GM21528 (cell line): ENCODE measurements at regions not wholly inside any gene's neighbourhood (a gene's known extent, or its start where the extent isn't known, plus 50 kb on each side); places are given as distances from the start of the nearest gene placed in this dataset.

Source experiments
- ATAC-seq: cut with Tn5 transposase; IDR thresholded peaks from one replicate; pipeline ENCODE4 v1.9.1; 2021; ENCODE audit warnings: mild to moderate bottlenecking, moderate library complexity; ENCODE audit not compliant: unreplicated experiment, low FRiP score

GRCh38 chr17:69761767-69762321, 313.2 kb upstream of the KCNJ16 start:
- ATAC-seq, result no peak

GRCh38 chr17:69762359-69762758, 312.7 kb upstream of the KCNJ16 start:
- no peak for ATAC-seq

DNA sequence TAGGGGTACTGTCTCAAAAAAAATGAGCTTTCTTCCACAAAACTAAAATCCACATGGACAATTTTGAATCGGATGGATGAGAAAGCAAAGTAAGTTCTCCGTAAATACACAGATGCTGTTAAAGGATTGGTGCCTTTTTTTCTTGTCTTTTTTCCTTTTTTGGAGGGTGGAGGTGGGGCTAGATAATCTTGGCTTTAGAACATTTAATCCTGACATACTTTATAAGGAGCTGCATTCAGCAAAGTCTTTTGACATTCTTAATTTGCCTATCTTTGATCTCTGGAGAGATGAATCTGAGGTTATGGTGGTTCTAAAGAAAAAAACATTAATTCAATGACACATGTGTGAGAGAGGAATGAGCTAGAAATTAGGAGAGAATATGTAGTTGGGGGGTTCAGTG, 312.3 kb upstream of the KCNJ16 start:
- no peak for ATAC-seq

- no peak for ATAC-seq
Measured at GRCh38 chr17:69763503-69763902, 311.5 kb upstream of the KCNJ16 start.

DNA sequence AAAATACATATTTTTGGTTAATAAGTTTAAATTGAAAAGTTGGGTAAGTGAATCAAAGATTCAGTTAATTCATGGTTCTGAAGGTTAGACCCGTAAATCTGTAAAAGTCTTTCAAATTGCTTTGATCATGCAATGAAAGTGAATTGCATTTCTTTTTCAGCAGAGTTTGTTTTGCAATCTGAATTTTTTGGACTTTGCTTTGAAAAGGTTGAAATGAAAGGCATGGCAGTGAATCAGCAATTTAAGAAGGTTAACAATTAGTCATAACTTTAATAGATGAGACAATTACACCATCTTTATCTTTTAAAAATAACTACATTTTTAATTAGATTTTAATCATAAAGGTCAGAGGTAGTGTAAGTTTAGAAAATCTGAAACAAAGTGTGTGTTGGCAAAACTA, 310.9 kb upstream of the KCNJ16 start:
- no peak for ATAC-seq

- ATAC-seq, result no peak
Measured at GRCh38 chr17:69769050-69769449, 306.0 kb upstream of the KCNJ16 start.

DNA sequence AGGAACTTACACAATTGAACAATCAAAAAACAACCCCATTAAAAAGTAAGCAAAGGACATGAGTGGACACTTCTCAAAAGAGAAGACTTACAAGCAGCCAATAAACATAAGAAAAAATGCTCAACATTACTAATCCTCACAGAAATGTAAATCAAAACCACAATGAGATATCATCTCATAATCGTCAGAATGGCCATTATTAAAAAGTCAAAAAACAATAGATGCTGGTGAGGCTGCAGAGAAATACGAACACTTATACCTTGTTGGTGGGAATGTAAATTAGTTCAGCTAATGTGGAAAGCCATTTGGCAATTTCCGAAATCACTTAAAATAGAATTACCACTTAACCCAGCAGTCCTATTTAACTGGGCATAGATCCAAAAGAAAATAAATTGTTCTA, 301.9 kb upstream of the KCNJ16 start:
- ATAC-seq, result no peak

- ATAC-seq, result no peak
Measured at GRCh38 chr17:69779378-69780214, 295.4 kb upstream of the KCNJ16 start.

DNA sequence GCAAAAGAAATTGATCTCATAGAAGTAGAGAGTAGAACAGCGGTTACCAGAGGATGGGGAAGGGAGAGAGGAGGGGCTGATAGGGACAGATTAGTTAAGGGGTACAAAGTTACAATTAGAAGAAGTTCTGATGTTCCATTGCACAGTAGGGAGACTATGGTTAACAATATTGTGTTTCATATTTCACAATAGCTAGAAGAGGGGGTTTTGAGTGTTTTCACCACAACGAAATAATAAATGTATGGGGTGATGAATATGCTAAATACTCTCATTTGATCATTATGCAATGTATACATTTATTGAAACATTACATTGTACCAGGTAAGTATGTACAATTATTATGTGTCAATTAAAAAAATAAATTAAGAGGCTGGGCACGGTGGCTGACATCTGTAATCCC, 291.2 kb upstream of the KCNJ16 start:
- ATAC-seq, result no peak

DNA sequence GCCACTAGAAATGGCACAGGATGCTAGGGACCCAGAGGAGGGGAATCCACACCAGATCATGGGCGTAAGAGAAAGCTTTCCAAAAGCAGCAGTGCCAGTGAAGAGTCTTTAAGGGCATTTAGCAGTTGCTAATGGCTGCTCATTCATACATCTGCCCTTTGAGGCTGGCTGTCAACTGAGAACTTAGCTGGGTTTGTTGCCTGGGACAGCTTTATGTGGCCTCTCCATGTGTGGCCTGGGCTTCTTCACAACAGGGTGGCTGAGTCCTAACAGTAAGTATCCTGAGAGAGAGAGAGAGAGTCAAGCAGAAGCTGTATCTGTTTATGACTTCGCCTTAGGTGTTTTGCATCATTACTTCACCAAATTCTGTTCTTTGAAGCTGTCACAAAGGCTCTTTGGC, 286.1 kb upstream of the KCNJ16 start:
- no peak for ATAC-seq

- no peak for ATAC-seq
Measured at GRCh38 chr17:69796078-69796477, 278.9 kb upstream of the KCNJ16 start.

GRCh38 chr17:69800870-69801269, 274.2 kb upstream of the KCNJ16 start:
- no peak for ATAC-seq

DNA sequence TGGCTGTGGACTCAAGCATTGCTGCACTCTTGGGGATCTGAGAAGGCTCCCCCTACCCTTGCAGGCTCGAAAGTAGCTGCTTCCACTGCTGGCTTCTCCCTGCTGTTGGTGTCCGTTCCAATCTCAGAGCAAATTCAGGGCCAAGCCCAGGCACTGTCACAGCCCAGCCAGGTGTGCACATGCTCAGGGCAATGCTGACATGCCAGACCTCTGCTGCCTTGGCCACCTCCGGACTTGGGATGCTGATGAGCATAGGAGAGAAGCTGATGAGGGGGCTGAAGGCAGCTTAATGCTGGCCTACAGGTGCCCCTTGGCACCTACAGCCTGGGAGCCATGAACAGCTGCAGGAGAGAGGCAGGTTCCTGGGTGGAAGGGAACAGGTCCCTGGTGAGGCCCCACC, 273.7 kb upstream of the KCNJ16 start:
- no peak for ATAC-seq

GRCh38 chr17:69802045-69802740, 272.8 kb upstream of the KCNJ16 start:
- ATAC-seq, result no peak

DNA sequence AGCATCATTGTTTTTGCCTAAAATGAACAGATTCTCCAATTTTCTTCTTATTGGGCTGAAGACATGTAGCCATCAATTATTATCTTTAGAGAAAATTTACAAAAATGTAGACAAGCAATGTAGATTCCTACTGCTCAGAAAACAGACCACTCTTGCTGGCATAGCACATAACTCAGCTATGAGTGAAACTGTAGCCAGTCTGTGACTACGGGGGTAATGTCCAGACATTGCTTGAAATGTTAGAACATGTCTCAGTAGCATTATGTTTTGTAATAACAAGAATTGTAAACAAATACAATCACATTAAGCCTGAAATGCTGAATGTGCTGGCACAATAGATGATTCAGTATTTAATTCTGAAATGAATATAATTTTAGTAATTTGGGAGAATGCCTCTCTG, 265.7 kb upstream of the KCNJ16 start:
- no peak for ATAC-seq

DNA sequence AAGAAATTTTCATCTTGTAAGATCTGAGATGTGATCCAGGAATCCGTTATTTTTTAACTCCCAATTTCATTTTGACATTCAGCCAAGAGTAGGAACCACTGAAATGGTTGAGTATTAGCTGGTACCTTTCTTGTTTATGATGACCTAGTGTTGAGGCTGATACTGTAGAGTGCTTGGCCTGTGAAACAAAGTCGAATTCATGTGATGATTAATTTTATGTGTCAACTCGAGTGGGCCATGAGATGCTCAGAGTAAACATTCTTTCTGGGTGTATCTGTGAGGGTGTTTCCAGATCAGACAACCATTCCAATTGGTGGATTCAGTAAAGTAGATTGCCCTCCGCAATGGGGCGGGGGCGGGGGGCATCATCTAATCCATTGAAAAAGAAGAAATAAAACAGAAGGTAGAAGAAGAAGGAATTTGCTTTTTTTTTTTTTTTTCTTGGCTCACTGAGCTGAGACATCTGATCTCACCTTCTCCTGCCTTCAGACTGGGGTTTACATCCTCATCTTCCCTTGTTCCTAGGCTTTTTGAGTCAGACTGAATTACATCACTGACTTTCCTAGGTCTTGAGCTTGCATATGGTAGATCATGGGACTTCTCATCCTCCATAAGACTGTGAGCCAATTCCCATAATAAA, 264.6 kb upstream of the KCNJ16 start:
- no peak for ATAC-seq

GRCh38 chr17:69812240-69812837, 262.7 kb upstream of the KCNJ16 start:
- ATAC-seq, result no peak

- no peak for ATAC-seq
Measured at GRCh38 chr17:69814031-69814430, 261.0 kb upstream of the KCNJ16 start.

DNA sequence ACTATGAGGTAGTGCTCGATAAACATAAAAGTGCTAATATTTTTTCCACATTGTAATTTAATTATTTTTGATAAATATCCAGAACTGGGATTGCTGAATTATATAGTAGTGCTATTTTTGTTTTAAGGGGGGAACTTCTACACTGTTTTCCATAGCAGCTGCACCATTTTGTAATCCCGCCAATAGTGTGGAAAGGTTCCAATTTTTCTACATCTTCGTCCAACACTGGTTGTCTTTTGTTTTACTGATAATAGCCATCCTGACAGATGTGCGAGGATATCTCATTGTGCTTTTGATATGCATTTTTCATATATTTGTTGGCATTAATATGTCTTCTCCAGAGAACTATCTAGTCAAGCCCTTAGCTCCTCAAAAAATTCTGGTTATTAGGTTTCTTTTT, 259.6 kb upstream of the KCNJ16 start:
- no peak for ATAC-seq

DNA sequence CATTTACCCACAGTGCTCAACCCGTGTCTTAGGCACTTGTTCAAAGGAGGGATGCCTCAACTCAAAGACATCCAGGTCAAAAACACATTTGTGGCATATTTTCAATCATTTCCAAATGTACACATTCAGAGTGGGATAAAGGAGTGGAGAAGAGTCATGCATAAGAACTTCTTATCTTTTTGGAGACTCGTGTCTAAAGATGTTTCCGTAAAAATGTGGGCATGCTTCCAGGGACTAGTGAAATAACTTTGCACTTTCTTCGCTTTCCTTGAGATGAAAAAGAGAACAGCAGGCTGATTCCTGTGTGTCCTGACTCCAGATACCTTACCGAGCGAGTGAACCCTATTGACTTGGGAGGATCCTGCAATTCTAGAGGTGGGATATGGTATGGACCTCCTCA, 256.6 kb upstream of the KCNJ16 start:
- no peak for ATAC-seq
